Nephron (organoid): ENCODE measurements at regions not wholly inside any gene's neighbourhood (a gene's known extent, or its start where the extent isn't known, plus 50 kb on each side); places are given as distances from the start of the nearest gene placed in this dataset.

Source experiments
- H3K27ac Mint-ChIP-seq, 3 experiments: 2 replicates each; pipeline ENCODE4 v1.8.0; 2020; ENCODE audit warnings: mixed read lengths in 3 of 3, mild to moderate bottlenecking in 2 of 3, moderate library complexity in 1 of 3
- H3K27me3 Mint-ChIP-seq: 2 replicates; pipeline ENCODE4 v1.8.0; 2021; ENCODE audit warnings: low read depth, mild to moderate bottlenecking, moderate library complexity, mixed read lengths
- H3K36me3 Mint-ChIP-seq: 2 replicates; pipeline ENCODE4 v1.8.0; 2020; ENCODE audit warnings: low read depth, mixed read lengths
- H3K4me1 Mint-ChIP-seq: 2 replicates; pipeline ENCODE4 v1.8.0; 2020; ENCODE audit warnings: mixed read lengths
- H3K4me3 Mint-ChIP-seq, 3 experiments: 2 replicates each; pipeline ENCODE4 v1.8.0; 2020; ENCODE audit warnings: mild to moderate bottlenecking in 3 of 3, mixed read lengths in 3 of 3, moderate library complexity in 2 of 3
- H3K9me3 Mint-ChIP-seq: 2 replicates; pipeline ENCODE4 v1.8.0; 2020; ENCODE audit warnings: mixed read lengths
- TF ChIP-seq, protein P1 (sequence below), 3 experiments: fragments of 200-600 bp; sonication (generic); IDR thresholded peaks; one replicate each; pipeline ENCODE4 v1.5.0; 2021; ENCODE audit warnings: antibody characterized with exemption in 3 of 3; ENCODE audit not compliant: unreplicated experiment in 3 of 3

DNA sequence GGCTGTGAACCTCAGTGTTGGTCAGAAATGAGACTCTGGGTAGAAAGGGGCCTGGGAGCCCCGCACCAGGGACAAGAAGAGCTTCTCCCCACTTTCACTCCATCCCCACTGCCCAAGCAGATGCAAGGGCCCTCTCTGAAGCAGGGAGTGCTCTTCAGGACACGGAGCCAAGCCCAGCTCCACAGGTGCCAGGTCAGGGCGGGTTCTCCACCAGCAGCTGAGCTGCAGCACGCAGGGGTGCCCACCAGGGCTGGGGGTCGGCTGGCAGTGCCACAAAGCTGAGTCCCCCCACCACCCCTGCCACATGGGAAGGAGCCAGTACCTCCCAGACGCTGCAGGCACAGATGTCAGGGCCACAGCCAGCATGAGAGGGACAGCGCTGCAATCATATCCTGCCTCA lies 106.2 kb downstream of the INHBB start:
- Mint-ChIP-seq H3K4me1 (no peaks in the 10 kb centered on the region), H3K27ac (no peak overlapping the region), H3K27me3 (peaks cover 25% of the 10 kb centered on the region), H3K9me3 (peaks cover 7% of the 10 kb centered on the region), H3K36me3 (no peaks in the 10 kb centered on the region), H3K4me3 (no peak overlapping the region)
- TF ChIP-seq, protein P1, sequence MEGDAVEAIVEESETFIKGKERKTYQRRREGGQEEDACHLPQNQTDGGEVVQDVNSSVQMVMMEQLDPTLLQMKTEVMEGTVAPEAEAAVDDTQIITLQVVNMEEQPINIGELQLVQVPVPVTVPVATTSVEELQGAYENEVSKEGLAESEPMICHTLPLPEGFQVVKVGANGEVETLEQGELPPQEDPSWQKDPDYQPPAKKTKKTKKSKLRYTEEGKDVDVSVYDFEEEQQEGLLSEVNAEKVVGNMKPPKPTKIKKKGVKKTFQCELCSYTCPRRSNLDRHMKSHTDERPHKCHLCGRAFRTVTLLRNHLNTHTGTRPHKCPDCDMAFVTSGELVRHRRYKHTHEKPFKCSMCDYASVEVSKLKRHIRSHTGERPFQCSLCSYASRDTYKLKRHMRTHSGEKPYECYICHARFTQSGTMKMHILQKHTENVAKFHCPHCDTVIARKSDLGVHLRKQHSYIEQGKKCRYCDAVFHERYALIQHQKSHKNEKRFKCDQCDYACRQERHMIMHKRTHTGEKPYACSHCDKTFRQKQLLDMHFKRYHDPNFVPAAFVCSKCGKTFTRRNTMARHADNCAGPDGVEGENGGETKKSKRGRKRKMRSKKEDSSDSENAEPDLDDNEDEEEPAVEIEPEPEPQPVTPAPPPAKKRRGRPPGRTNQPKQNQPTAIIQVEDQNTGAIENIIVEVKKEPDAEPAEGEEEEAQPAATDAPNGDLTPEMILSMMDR (IDR thresholded peaks at IDR 0.05; ENCODE audit: unreplicated experiment in 3 of 3) = no peak

DNA sequence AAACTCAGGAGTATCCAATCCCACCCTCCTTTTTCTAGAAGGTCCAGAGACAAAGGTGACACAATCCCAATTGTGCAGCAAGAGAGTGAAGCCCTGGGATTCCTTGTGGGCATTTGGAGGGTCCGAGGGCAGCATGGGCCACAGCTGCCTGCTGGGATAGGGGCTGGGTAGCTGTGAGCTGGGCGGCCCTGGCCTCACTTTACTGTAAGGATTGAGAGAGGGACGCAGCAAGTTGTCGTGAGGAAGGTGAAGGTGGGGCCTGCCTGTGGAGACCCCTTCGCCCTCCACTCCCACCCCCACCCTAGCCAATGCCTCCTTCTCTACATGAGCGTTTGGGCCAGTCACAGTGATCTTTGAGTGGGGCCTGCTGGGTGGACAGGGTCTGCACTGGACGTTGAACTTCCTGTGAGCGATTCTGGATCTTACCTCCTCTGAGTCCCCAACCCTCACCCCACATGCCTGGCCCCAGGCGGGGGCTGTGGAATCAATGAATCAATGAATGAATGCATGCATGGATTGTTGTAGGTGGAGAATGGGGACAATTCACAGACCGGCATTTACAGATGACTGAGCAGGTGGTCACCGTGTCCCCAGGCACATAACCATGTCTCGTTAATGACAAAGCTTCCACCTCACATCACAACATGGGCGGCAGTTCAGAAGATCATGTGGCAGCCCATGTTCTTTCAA lies 107.2 kb downstream of the INHBB start:
- Mint-ChIP-seq H3K4me1 (no peaks in the 10 kb centered on the region), H3K36me3 (no peaks in the 10 kb centered on the region), H3K27ac (no peak overlapping the region), H3K27me3 (peaks cover 24% of the 10 kb centered on the region), H3K9me3 (peaks cover 17% of the 10 kb centered on the region), H3K4me3 (no peak overlapping the region)
- TF ChIP-seq, protein P1 (IDR thresholded peaks at IDR 0.05; ENCODE audit: unreplicated experiment in 3 of 3) = no peak

DNA sequence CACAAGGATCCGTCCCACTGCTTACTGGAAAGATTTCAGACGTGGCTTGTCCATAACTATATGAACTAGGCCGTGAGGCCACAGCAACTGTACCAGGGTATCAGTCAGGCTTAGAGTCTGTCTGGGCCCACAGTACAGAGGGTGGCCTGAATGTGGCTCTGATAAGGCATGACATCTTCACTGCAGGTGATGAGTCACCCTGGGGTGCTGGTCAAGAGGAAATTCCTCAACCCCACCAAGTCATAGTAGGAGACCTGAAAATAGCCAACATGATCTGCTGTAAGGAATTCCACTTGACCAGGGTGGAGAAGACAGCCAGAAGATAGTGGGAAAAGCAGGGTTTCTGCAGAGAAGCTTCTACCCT lies 107.7 kb downstream of the INHBB start:
- Mint-ChIP-seq H3K27ac (no peak overlapping the region), H3K36me3 (no peaks in the 10 kb centered on the region), H3K4me3 (no peak overlapping the region), H3K4me1 (no peaks in the 10 kb centered on the region), H3K27me3 (peaks cover 21% of the 10 kb centered on the region), H3K9me3 (peaks cover 22% of the 10 kb centered on the region)
- TF ChIP-seq, protein P1 (IDR thresholded peaks at IDR 0.05; ENCODE audit: unreplicated experiment in 3 of 3) = no peak

DNA sequence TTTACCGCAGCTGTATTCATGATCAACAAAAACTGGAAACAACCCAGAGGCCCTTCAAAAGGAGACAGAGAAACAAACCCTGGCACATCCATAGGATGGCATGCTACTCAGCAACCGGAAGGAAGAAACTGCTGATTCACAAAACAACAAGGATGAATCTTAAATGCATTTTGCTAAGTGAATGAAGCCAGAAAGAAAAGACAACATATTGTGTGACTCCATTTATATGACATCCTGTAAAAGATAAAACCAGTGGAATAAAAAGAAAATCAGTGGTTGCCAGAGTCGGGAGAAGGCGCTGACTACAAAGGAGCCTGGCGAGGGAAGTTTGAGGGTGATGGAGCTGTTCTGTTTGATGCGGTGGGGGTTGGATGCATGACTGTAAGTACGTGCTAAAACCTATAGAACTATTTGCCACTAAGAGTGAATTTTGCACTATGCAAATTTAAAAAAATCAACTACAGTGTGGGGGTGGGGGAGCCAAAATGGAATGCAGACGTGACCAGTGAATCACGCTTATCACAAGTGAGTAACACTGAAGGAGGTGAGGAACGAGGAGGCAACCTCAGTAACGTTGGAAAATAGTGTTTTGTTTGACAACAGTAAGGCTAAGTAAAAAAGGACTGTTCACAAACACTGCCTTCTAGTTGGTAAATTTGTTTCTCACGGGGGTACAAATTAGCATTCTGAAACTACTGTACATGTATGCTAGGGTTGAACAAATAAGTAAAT lies 108.9 kb downstream of the INHBB start:
- TF ChIP-seq, protein P1 (IDR thresholded peaks at IDR 0.05; ENCODE audit: unreplicated experiment in 3 of 3) = no peak
- Mint-ChIP-seq H3K27me3 (peaks cover 17% of the 10 kb centered on the region), H3K4me3 (no peak overlapping the region), H3K27ac (no peak overlapping the region), H3K36me3 (no peaks in the 10 kb centered on the region), H3K4me1 (no peaks in the 10 kb centered on the region), H3K9me3 (peaks cover 33% of the 10 kb centered on the region)

DNA sequence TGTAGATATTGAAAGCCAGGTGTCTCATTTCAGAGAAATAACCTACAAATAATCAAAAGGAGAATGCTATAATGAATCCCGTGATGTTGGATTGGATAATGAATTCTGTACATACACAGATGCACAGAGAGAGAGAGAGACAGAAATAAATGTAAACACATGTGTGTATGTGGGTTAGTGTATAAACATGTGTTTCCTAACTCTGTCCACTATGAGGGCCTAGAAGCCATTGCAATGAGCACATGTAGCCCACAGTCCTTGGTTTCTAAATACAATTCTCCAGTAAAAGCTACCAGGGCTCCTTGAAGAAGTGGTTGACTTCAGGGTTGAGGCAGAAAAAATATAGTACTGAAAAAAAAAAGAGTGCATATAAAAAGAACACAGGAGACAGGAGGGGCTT lies 109.5 kb downstream of the INHBB start:
- Mint-ChIP-seq H3K27ac (no peak overlapping the region), H3K36me3 (no peaks in the 10 kb centered on the region), H3K4me3 (no peak overlapping the region), H3K27me3 (peaks cover 17% of the 10 kb centered on the region), H3K4me1 (no peaks in the 10 kb centered on the region), H3K9me3 (peaks cover 33% of the 10 kb centered on the region)
- TF ChIP-seq, protein P1 (IDR thresholded peaks at IDR 0.05; ENCODE audit: unreplicated experiment in 3 of 3) = no peak

DNA sequence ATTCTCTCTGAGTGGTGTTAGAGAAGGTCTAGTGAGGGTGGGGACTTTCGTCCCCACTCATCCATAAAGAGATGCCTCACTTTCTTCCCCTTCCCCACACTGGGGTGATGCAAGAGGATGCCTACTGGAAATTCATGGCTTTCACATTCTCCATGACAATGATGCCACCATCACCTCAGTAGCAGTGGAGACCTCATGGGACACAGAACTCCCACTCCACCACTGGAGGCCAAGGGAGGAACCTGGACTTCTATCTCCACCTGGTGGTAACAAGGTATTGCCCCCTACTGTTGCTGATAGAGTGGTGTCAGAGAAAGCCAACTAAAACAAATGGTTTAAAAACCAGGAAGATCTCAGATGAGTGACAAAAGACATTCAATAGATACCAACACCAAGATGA lies 110.9 kb downstream of the INHBB start:
- Mint-ChIP-seq H3K4me3 (no peak overlapping the region), H3K27ac (no peak overlapping the region), H3K4me1 (no peaks in the 10 kb centered on the region), H3K27me3 (peaks cover 16% of the 10 kb centered on the region), H3K36me3 (no peaks in the 10 kb centered on the region), H3K9me3 (peaks cover 35% of the 10 kb centered on the region)
- TF ChIP-seq, protein P1 (IDR thresholded peaks at IDR 0.05; ENCODE audit: unreplicated experiment in 3 of 3) = no peak
